ENCODE measurements at regions not wholly inside any gene's neighbourhood (a gene's known extent, or its start where the extent isn't known, plus 50 kb on each side); places are given as distances from the start of the nearest gene placed in this dataset.
"Not testable (repeated sequence)": the region's sequence is repeated elsewhere in the genome, so short reads cannot be mapped to it uniquely, and the experiment has no call there.

GRCh38 chr9:71270554-71270953 lies 149.1 kb upstream of the TRPM3 start:
- H3K27ac ChIP-seq (ENCODE audit: low read length) = no peak overlapping the region

GRCh38 chr9:71269859-71270258 lies 148.4 kb upstream of the TRPM3 start:
- H3K4me1 ChIP-seq (ENCODE audit: control insufficient read depth in 1 of 2, insufficient read depth in 2 of 2, low read length in 2 of 2) = no peaks in the 10 kb centered on the region
- no peaks in the 10 kb centered on the region for H3K36me3 ChIP-seq (ENCODE audit: control insufficient read depth in 1 of 2, insufficient read depth in 2 of 2, low read length in 2 of 2)
- no peaks in the 10 kb centered on the region for H3K27me3 ChIP-seq (ENCODE audit: low read depth, low read length)
- H3K9me3 ChIP-seq (ENCODE audit: control insufficient read depth in 1 of 2, low read length in 2 of 2) = no peaks in the 10 kb centered on the region
- H3K4me3 ChIP-seq (ENCODE audit: low read depth in 1 of 2, low read length in 2 of 2) = no peak overlapping the region
- no peak overlapping the region for H3K27ac ChIP-seq (ENCODE audit: low read length)

More at GRCh38 chr9:71270554-71270953, 149.1 kb upstream of the TRPM3 start:
- Histone ChIP-seq H3K27me3 (ENCODE audit: low read depth, low read length) (no peaks in the 10 kb centered on the region), H3K4me1 (ENCODE audit: control insufficient read depth in 1 of 2, insufficient read depth in 2 of 2, low read length in 2 of 2) (no peaks in the 10 kb centered on the region), H3K36me3 (ENCODE audit: control insufficient read depth in 1 of 2, insufficient read depth in 2 of 2, low read length in 2 of 2) (no peaks in the 10 kb centered on the region), H3K4me3 (ENCODE audit: low read depth in 1 of 2, low read length in 2 of 2) (no peak overlapping the region), H3K9me3 (ENCODE audit: control insufficient read depth in 1 of 2, low read length in 2 of 2) (no peaks in the 10 kb centered on the region)

GRCh38 chr9:71268871-71269635 lies 147.6 kb upstream of the TRPM3 start:
- no peak overlapping the region for H3K27ac ChIP-seq (ENCODE audit: low read length)
- H3K4me1 ChIP-seq (ENCODE audit: control insufficient read depth in 1 of 2, insufficient read depth in 2 of 2, low read length in 2 of 2) = no peaks in the 10 kb centered on the region
- H3K4me3 ChIP-seq (ENCODE audit: low read depth in 1 of 2, low read length in 2 of 2) = no peak overlapping the region
- H3K9me3 ChIP-seq (ENCODE audit: control insufficient read depth in 1 of 2, low read length in 2 of 2) = no peaks in the 10 kb centered on the region
- H3K27me3 ChIP-seq (ENCODE audit: low read depth, low read length) = no peaks in the 10 kb centered on the region
- no peaks in the 10 kb centered on the region for H3K36me3 ChIP-seq (ENCODE audit: control insufficient read depth in 1 of 2, insufficient read depth in 2 of 2, low read length in 2 of 2)

GRCh38 chr9:71263451-71263850 lies 142.0 kb upstream of the TRPM3 start:
- H3K27me3 ChIP-seq (ENCODE audit: low read depth, low read length) = no peaks in the 10 kb centered on the region
- H3K9me3 ChIP-seq (ENCODE audit: control insufficient read depth in 1 of 2, low read length in 2 of 2) = no peaks in the 10 kb centered on the region

GRCh38 chr9:71260419-71260818 lies 139.0 kb upstream of the TRPM3 start:
- H3K36me3 ChIP-seq (ENCODE audit: control insufficient read depth in 1 of 2, insufficient read depth in 2 of 2, low read length in 2 of 2); H3K27ac ChIP-seq (ENCODE audit: low read length); H3K4me3 ChIP-seq (ENCODE audit: low read depth in 1 of 2, low read length in 2 of 2); H3K9me3 ChIP-seq (ENCODE audit: control insufficient read depth in 1 of 2, low read length in 2 of 2); H3K27me3 ChIP-seq (ENCODE audit: low read depth, low read length); H3K4me1 ChIP-seq (ENCODE audit: control insufficient read depth in 1 of 2, insufficient read depth in 2 of 2, low read length in 2 of 2): not testable (repeated sequence)

More at GRCh38 chr9:71263451-71263850, 142.0 kb upstream of the TRPM3 start:
- no peak overlapping the region for H3K27ac ChIP-seq (ENCODE audit: low read length)
- H3K4me1 ChIP-seq (ENCODE audit: control insufficient read depth in 1 of 2, insufficient read depth in 2 of 2, low read length in 2 of 2) = no peaks in the 10 kb centered on the region
- H3K36me3 ChIP-seq (ENCODE audit: control insufficient read depth in 1 of 2, insufficient read depth in 2 of 2, low read length in 2 of 2) = no peaks in the 10 kb centered on the region
- H3K4me3 ChIP-seq (ENCODE audit: low read depth in 1 of 2, low read length in 2 of 2) = no peak overlapping the region

- H3K4me3 ChIP-seq (ENCODE audit: low read depth in 1 of 2, low read length in 2 of 2) = no peak overlapping the region
- no peaks in the 10 kb centered on the region for H3K36me3 ChIP-seq (ENCODE audit: control insufficient read depth in 1 of 2, insufficient read depth in 2 of 2, low read length in 2 of 2)
- no peaks in the 10 kb centered on the region for H3K9me3 ChIP-seq (ENCODE audit: control insufficient read depth in 1 of 2, low read length in 2 of 2)
- no peaks in the 10 kb centered on the region for H3K4me1 ChIP-seq (ENCODE audit: control insufficient read depth in 1 of 2, insufficient read depth in 2 of 2, low read length in 2 of 2)
- H3K27me3 ChIP-seq (ENCODE audit: low read depth, low read length) = no peaks in the 10 kb centered on the region
- no peak overlapping the region for H3K27ac ChIP-seq (ENCODE audit: low read length)
Measured at GRCh38 chr9:71254592-71255277, 133.3 kb upstream of the TRPM3 start.

- H3K4me3 ChIP-seq (ENCODE audit: low read depth in 1 of 2, low read length in 2 of 2) = no peak overlapping the region
- H3K27ac ChIP-seq (ENCODE audit: low read length) = no peak overlapping the region
- H3K9me3 ChIP-seq (ENCODE audit: control insufficient read depth in 1 of 2, low read length in 2 of 2) = no peaks in the 10 kb centered on the region
- H3K36me3 ChIP-seq (ENCODE audit: control insufficient read depth in 1 of 2, insufficient read depth in 2 of 2, low read length in 2 of 2) = no peaks in the 10 kb centered on the region
- H3K27me3 ChIP-seq (ENCODE audit: low read depth, low read length) = no peaks in the 10 kb centered on the region
- H3K4me1 ChIP-seq (ENCODE audit: control insufficient read depth in 1 of 2, insufficient read depth in 2 of 2, low read length in 2 of 2) = no peaks in the 10 kb centered on the region
Measured at GRCh38 chr9:71253011-71253410, 131.6 kb upstream of the TRPM3 start.

GRCh38 chr9:71250581-71250980 lies 129.2 kb upstream of the TRPM3 start:
- Histone ChIP-seq H3K4me3 (ENCODE audit: low read depth in 1 of 2, low read length in 2 of 2) (no peak overlapping the region), H3K36me3 (ENCODE audit: control insufficient read depth in 1 of 2, insufficient read depth in 2 of 2, low read length in 2 of 2) (no peaks in the 10 kb centered on the region), H3K4me1 (ENCODE audit: control insufficient read depth in 1 of 2, insufficient read depth in 2 of 2, low read length in 2 of 2) (no peaks in the 10 kb centered on the region), H3K9me3 (ENCODE audit: control insufficient read depth in 1 of 2, low read length in 2 of 2) (no peaks in the 10 kb centered on the region), H3K27me3 (ENCODE audit: low read depth, low read length) (no peaks in the 10 kb centered on the region), H3K27ac (ENCODE audit: low read length) (no peak overlapping the region)

- no peaks in the 10 kb centered on the region for H3K4me1 ChIP-seq (ENCODE audit: control insufficient read depth in 1 of 2, insufficient read depth in 2 of 2, low read length in 2 of 2)
- H3K27me3 ChIP-seq (ENCODE audit: low read depth, low read length) = no peaks in the 10 kb centered on the region
- H3K9me3 ChIP-seq (ENCODE audit: control insufficient read depth in 1 of 2, low read length in 2 of 2) = no peaks in the 10 kb centered on the region
- no peak overlapping the region for H3K27ac ChIP-seq (ENCODE audit: low read length)
- H3K4me3 ChIP-seq (ENCODE audit: low read depth in 1 of 2, low read length in 2 of 2) = no peak overlapping the region
- no peaks in the 10 kb centered on the region for H3K36me3 ChIP-seq (ENCODE audit: control insufficient read depth in 1 of 2, insufficient read depth in 2 of 2, low read length in 2 of 2)
Measured at GRCh38 chr9:71249729-71250317, 128.4 kb upstream of the TRPM3 start.

- no peaks in the 10 kb centered on the region for H3K27me3 ChIP-seq (ENCODE audit: low read depth, low read length)
- no peak overlapping the region for H3K4me3 ChIP-seq (ENCODE audit: low read depth in 1 of 2, low read length in 2 of 2)
- no peaks in the 10 kb centered on the region for H3K36me3 ChIP-seq (ENCODE audit: control insufficient read depth in 1 of 2, insufficient read depth in 2 of 2, low read length in 2 of 2)
- no peak overlapping the region for H3K27ac ChIP-seq (ENCODE audit: low read length)
- no peaks in the 10 kb centered on the region for H3K4me1 ChIP-seq (ENCODE audit: control insufficient read depth in 1 of 2, insufficient read depth in 2 of 2, low read length in 2 of 2)
- no peaks in the 10 kb centered on the region for H3K9me3 ChIP-seq (ENCODE audit: control insufficient read depth in 1 of 2, low read length in 2 of 2)
Measured at GRCh38 chr9:71245651-71246050, 124.2 kb upstream of the TRPM3 start.

GRCh38 chr9:71243951-71244350 lies 122.5 kb upstream of the TRPM3 start:
- no peak overlapping the region for H3K4me3 ChIP-seq (ENCODE audit: low read depth in 1 of 2, low read length in 2 of 2)
- H3K4me1 ChIP-seq (ENCODE audit: control insufficient read depth in 1 of 2, insufficient read depth in 2 of 2, low read length in 2 of 2) = no peaks in the 10 kb centered on the region
- H3K27me3 ChIP-seq (ENCODE audit: low read depth, low read length) = no peaks in the 10 kb centered on the region
- H3K36me3 ChIP-seq (ENCODE audit: control insufficient read depth in 1 of 2, insufficient read depth in 2 of 2, low read length in 2 of 2) = no peaks in the 10 kb centered on the region
- no peaks in the 10 kb centered on the region for H3K9me3 ChIP-seq (ENCODE audit: control insufficient read depth in 1 of 2, low read length in 2 of 2)
- H3K27ac ChIP-seq (ENCODE audit: low read length) = no peak overlapping the region

All from muscle layer of duodenum (tissue), 2 donors.